Esophagus squamous epithelium (tissue), 5 donors: ENCODE measurements at regions not wholly inside any gene's neighbourhood (a gene's known extent, or its start where the extent isn't known, plus 50 kb on each side); places are given as distances from the start of the nearest gene placed in this dataset.
"Not testable (repeated sequence)": the region's sequence is repeated elsewhere in the genome, so short reads cannot be mapped to it uniquely, and the experiment has no call there.

Experiments used
- DNase-seq: peaks from one replicate; lab custom pipeline; 2025; lab: John Stamatoyannopoulos, UW
- H3K27ac ChIP-seq, 4 donors: fragments of 200-600 bp; sonication (generic); one replicate each; pipeline ENCODE4 v1.5.1; 2016 to 2019; ENCODE audit warnings: mild to moderate bottlenecking in 1 of 4
- H3K27me3 ChIP-seq, 4 donors: fragments of 200-600 bp; sonication (generic); 1 replicate in 3 of 4; 2 replicates in 1 of 4; pipeline versions ENCODE4 v1.5.1 to v1.6.0; 2017 to 2021; ENCODE audit warnings: antibody characterized with exemption in 1 of 4
- H3K36me3 ChIP-seq, 3 donors: fragments of 200-600 bp; sonication (generic); one replicate each; pipeline ENCODE4 v1.5.1; 2016 to 2019
- H3K4me1 ChIP-seq, 3 donors: fragments of 200-600 bp; sonication (generic); one replicate each; pipeline ENCODE4 v1.5.1; 2017 to 2019
- H3K4me3 ChIP-seq, 4 donors: fragments of 200-600 bp; sonication (generic); 1 replicate in 3 of 4; 2 replicates in 1 of 4; pipeline ENCODE4 v1.5.1; 2016 to 2019; ENCODE audit warnings: mild to moderate bottlenecking in 2 of 4, moderate library complexity in 1 of 4
- H3K9me3 ChIP-seq, 3 donors: fragments of 200-600 bp; sonication (generic); one replicate each; pipeline ENCODE4 v1.5.1; 2016 to 2019
- CTCF ChIP-seq, 6 experiments: fragments of 450-650 bp in 4 of 6; fragments of 200-600 bp in 2 of 6; sonication (generic) in 2 of 6; IDR thresholded peaks; one replicate each; pipeline ENCODE4 v1.5.1; 2016 to 2019; ENCODE audit warnings: antibody characterized with exemption in 6 of 6, mild to moderate bottlenecking in 4 of 6, moderate library complexity in 4 of 6
- POLR2A ChIP-seq, 4 donors: fragments of 450-650 bp; IDR thresholded peaks; one replicate each; pipeline ENCODE4 v1.6.1; 2017; ENCODE audit warnings: antibody characterized with exemption in 4 of 4, mild to moderate bottlenecking in 4 of 4, moderate library complexity in 3 of 4
- WGBS, 2 donors: methylation state at CpG; one replicate each; pipeline ENCODE4 v1.1.5; 2018; 5-methylcytosine and 5-hydroxymethylcytosine counted together
- intact Hi-C: fragments of 100-400 bp; cut with DNase I; formaldehyde crosslinking; loops from one replicate; pipeline ENCODE4 v1.15.0; 2022
- donor health status: DM: yes; HTN: yes; CAD: no.

GRCh38 chr13:59277106-59277505 lies 886.6 kb downstream of the DIAPH3 start:
- DNase-seq: no peak
- H3K9me3 ChIP-seq: no peaks in the 10 kb centered on the region
- no peaks in the 10 kb centered on the region for H3K36me3 ChIP-seq
- H3K27ac ChIP-seq: no peak overlapping the region
- intact Hi-C loops: no loop called here
- no peaks in the 10 kb centered on the region for H3K27me3 ChIP-seq
- TF ChIP-seq POLR2A (IDR thresholded peaks at IDR 0.05) (no peak), CTCF (IDR thresholded peaks at IDR 0.05) (no peak)
- no peaks in the 10 kb centered on the region for H3K4me1 ChIP-seq
- no peak overlapping the region for H3K4me3 ChIP-seq

GRCh38 chr13:59279028-59279427 lies 884.7 kb downstream of the DIAPH3 start:
- WGBS, 2 donors: 36 to 55% methylated on average over 2 of the region's 2 CpGs
- TF ChIP-seq CTCF (IDR thresholded peaks at IDR 0.05) (no peak), POLR2A (IDR thresholded peaks at IDR 0.05) (no peak)
- intact Hi-C loops: no loop called here
- no peaks in the 10 kb centered on the region for H3K9me3 ChIP-seq
- no peak overlapping the region for H3K27ac ChIP-seq
- no peak for DNase-seq
- no peaks in the 10 kb centered on the region for H3K36me3 ChIP-seq
- no peaks in the 10 kb centered on the region for H3K27me3 ChIP-seq
- no peaks in the 10 kb centered on the region for H3K4me1 ChIP-seq
- no peak overlapping the region for H3K4me3 ChIP-seq

GRCh38 chr13:59279576-59279975 lies 884.2 kb downstream of the DIAPH3 start:
- DNase-seq: no peak
- Histone ChIP-seq H3K27me3 (no peaks in the 10 kb centered on the region), H3K4me1 (no peaks in the 10 kb centered on the region), H3K27ac (no peak overlapping the region), H3K9me3 (no peaks in the 10 kb centered on the region), H3K36me3 (no peaks in the 10 kb centered on the region), H3K4me3 (no peak overlapping the region)
- TF ChIP-seq POLR2A (IDR thresholded peaks at IDR 0.05): no peak
- TF ChIP-seq CTCF (IDR thresholded peaks at IDR 0.05): no peak
- intact Hi-C loops: no loop called here
- 61 to 68% methylated on average over 3 of the region's 3 CpGs for WGBS, 2 donors

- TF ChIP-seq CTCF (IDR thresholded peaks at IDR 0.05) (no peak), POLR2A (IDR thresholded peaks at IDR 0.05) (no peak)
- Histone ChIP-seq H3K27ac (no peak overlapping the region), H3K4me3 (no peak overlapping the region), H3K27me3 (no peaks in the 10 kb centered on the region), H3K9me3 (no peaks in the 10 kb centered on the region), H3K36me3 (no peaks in the 10 kb centered on the region), H3K4me1 (no peaks in the 10 kb centered on the region)
- intact Hi-C loops: no loop called here
- WGBS, 2 donors: 46 to 56% methylated on average over 2 of the region's 2 CpGs
- no peak for DNase-seq
These were observed 883.4 kb downstream of the DIAPH3 start for GRCh38 chr13:59280297-59280696.

GRCh38 chr13:59281453-59281852 lies 882.3 kb downstream of the DIAPH3 start:
- H3K4me1 ChIP-seq: no peaks in the 10 kb centered on the region
- intact Hi-C loops: no loop called here
- no peak overlapping the region for H3K4me3 ChIP-seq
- WGBS, 2 donors: 85 to 91% methylated on average over 8 of the region's 8 CpGs
- no peaks in the 10 kb centered on the region for H3K36me3 ChIP-seq
- H3K9me3 ChIP-seq: no peaks in the 10 kb centered on the region
- no peak for TF ChIP-seq POLR2A (IDR thresholded peaks at IDR 0.05)
- no peak for TF ChIP-seq CTCF (IDR thresholded peaks at IDR 0.05)
- DNase-seq: no peak
- no peaks in the 10 kb centered on the region for H3K27me3 ChIP-seq
- no peak overlapping the region for H3K27ac ChIP-seq

GRCh38 chr13:59292240-59292639 lies 871.5 kb downstream of the DIAPH3 start:
- H3K9me3 ChIP-seq, DNase-seq, H3K27ac ChIP-seq, H3K27me3 ChIP-seq, intact Hi-C loops, H3K4me1 ChIP-seq, H3K4me3 ChIP-seq, H3K36me3 ChIP-seq: not testable (repeated sequence)
- 100% methylated on average over 1 of the region's 5 CpGs; no CpG with 5 or more reads in 1 of the 2 donors for WGBS, 2 donors
